ENCODE measurements at regions not wholly inside any gene's neighbourhood (a gene's known extent, or its start where the extent isn't known, plus 50 kb on each side); places are given as distances from the start of the nearest gene placed in this dataset.

DNA sequence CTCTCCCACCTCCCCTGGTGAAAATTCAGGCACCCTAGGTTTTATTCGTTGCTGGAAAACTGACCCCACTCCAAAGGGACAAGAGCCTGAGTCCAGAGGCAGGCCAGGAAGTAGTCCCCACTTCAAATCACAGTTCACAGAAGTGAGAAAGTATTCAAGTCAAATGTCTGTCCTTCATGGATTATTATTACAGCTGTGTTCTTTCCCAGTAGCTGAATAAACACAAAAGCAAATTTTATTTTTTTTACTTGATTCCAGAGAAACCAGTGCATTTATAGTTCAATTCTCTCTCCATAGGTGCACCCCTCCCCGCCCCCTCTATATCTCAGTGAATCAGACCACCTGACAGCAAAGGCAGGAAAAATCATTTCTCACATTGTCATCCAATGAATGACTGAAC is 113.8 kb upstream of the COL1A2 start:
- Histone ChIP-seq H3K4me2 (ENCODE audit: insufficient read depth in 1 of 2, low read depth in 2 of 2, low read length in 2 of 2) (no peak overlapping the region), H3K79me1 (ENCODE audit: low read depth, low read length) (no peaks in the 10 kb centered on the region), H4K91ac (replicated peaks; ENCODE audit: insufficient read length, low read length) (no peak overlapping the region), H3K27me3 (replicated peaks in 1 of 4; ENCODE audit: control insufficient read depth in 3 of 4, extremely low read depth in 1 of 4, insufficient read depth in 3 of 4, low read length in 3 of 4) (no peaks in the 10 kb centered on the region), H3K23ac (ENCODE audit: insufficient read length) (no peak overlapping the region), H4K8ac (ENCODE audit: extremely low read depth, insufficient read depth, low read length) (no peak overlapping the region), H3K4me3 (ENCODE audit: extremely low read depth in 1 of 4, insufficient read depth in 2 of 4, low read depth in 3 of 4, low read length in 4 of 4) (no peak overlapping the region), H4K20me1 (replicated peaks in 1 of 2; ENCODE audit: control insufficient read depth in 1 of 2, insufficient read depth in 2 of 2, low read length in 2 of 2) (no peaks in the 10 kb centered on the region), H2AFZ (ENCODE audit: low read length) (no peak overlapping the region), H3K23me2 (ENCODE audit: low read depth, low read length) (no peaks in the 10 kb centered on the region), H4K5ac (ENCODE audit: insufficient read length, low read depth, low read length) (no peak overlapping the region), H2BK20ac (ENCODE audit: low read length) (no peak overlapping the region), H2AK5ac (ENCODE audit: low read depth, low read length) (no peak overlapping the region), H3K36me3 (ENCODE audit: control insufficient read depth in 2 of 4, insufficient read depth in 4 of 4, low read length in 3 of 4) (no peaks in the 10 kb centered on the region), H2BK15ac (ENCODE audit: low read length) (no peak overlapping the region), H2BK120ac (replicated peaks; ENCODE audit: low read depth, low read length) (no peak overlapping the region), H3K9ac (replicated peaks in 1 of 4; ENCODE audit: extremely low read depth in 1 of 4, low read depth in 3 of 4, low read length in 3 of 4) (no peak overlapping the region), H3K14ac (ENCODE audit: insufficient read length) (no peak overlapping the region), H2BK12ac (ENCODE audit: low read depth, low read length) (no peak overlapping the region), H3K18ac (ENCODE audit: extremely low read depth, low read length) (no peak overlapping the region), H3K56ac (replicated peaks; ENCODE audit: insufficient read length, low read depth, low read length) (no peak overlapping the region), H3K79me2 (ENCODE audit: control insufficient read depth in 1 of 2, insufficient read depth in 2 of 2, low read length in 2 of 2) (no peaks in the 10 kb centered on the region), H3K4me1 (replicated peaks in 1 of 4; ENCODE audit: control insufficient read depth in 3 of 4, insufficient read depth in 4 of 4, low read length in 3 of 4) (no peaks in the 10 kb centered on the region), H2BK5ac (ENCODE audit: low read depth, low read length) (no peak overlapping the region), H3K27ac (ENCODE audit: low read depth, low read length) (no peak overlapping the region), H3K4ac (replicated peaks; ENCODE audit: insufficient read length, low read depth, low read length) (no peak overlapping the region), H3K9me3 (ENCODE audit: insufficient read depth in 2 of 2, low read depth in 1 of 2, low read length in 1 of 2) (no peaks in the 10 kb centered on the region)
- POLR2A ChIA-PET (ENCODE audit: partially characterized antibody), result no interaction called here
- DNase-seq (ENCODE audit: low read depth in 1 of 2, low spot score in 2 of 2) (no peak), FAIRE-seq (no peak)
- CTCF ChIA-PET (ENCODE audit: partially characterized antibody), result interaction anchor here (1.1 to 1.9 kb wide), 3 partner anchors 8 to 155 kb away, joined by 3 to 8 read pairs (median 6); no protein-coding TSS in a partner anchor
- WGBS, 2 experiments (ENCODE audit: extremely low coverage in 1 of 2, insufficient coverage in 1 of 2, insufficient read length in 1 of 2, insufficient replicate concordance in 2 of 2, low coverage in 1 of 2, low lambda C conversion rate in 2 of 2, missing lambda C conversion rate in 1 of 2), result 81% methylated on average over 2 of the region's 2 CpGs; no CpG with 5 or more reads in 1 of the 2 experiments
- no peak for TF ChIP-seq TCF12 (IDR thresholded peaks at IDR 0.05; ENCODE audit: low read depth, low read length)
- TF ChIP-seq CTBP2 (IDR thresholded peaks at IDR 0.05; ENCODE audit: borderline replicate concordance, insufficient read depth, insufficient read length, low read length), result no peak
- no peak for TF ChIP-seq NANOG (IDR thresholded peaks at IDR 0.05; ENCODE audit: insufficient read depth, low read depth, low read length, poor library complexity, severe bottlenecking)
- no peak for TF ChIP-seq CHD1 (IDR thresholded peaks at IDR 0.05; ENCODE audit: low read depth, low read length)
- no peak for TF ChIP-seq POU5F1 (IDR thresholded peaks at IDR 0.05; ENCODE audit: low read depth, low read length)
- TF ChIP-seq EP300 (IDR thresholded peaks at IDR 0.05; ENCODE audit: borderline replicate concordance in 1 of 2, low read depth in 2 of 2, low read length in 2 of 2), result no peak
- TF ChIP-seq SRF (IDR thresholded peaks at IDR 0.05; ENCODE audit: low read depth, low read length), result no peak
- TF ChIP-seq HDAC2 (IDR thresholded peaks at IDR 0.05; ENCODE audit: borderline replicate concordance in 1 of 2, low read depth in 2 of 2, low read length in 2 of 2), result no peak
- TF ChIP-seq CEBPB (IDR thresholded peaks at IDR 0.05; ENCODE audit: low read depth, low read length), result no peak
- TF ChIP-seq SIX5 (IDR thresholded peaks at IDR 0.05; ENCODE audit: low read depth, low read length), result no peak
- TF ChIP-seq, protein P1, sequence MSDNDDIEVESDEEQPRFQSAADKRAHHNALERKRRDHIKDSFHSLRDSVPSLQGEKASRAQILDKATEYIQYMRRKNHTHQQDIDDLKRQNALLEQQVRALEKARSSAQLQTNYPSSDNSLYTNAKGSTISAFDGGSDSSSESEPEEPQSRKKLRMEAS (IDR thresholded peaks at IDR 0.05), result no peak
- TF ChIP-seq EGR1 (IDR thresholded peaks at IDR 0.05; ENCODE audit: borderline replicate concordance, low read depth, low read length), result no peak
- no peak for TF ChIP-seq GTF2F1 (IDR thresholded peaks at IDR 0.05; ENCODE audit: borderline replicate concordance, low read depth, low read length)
- TF ChIP-seq RBBP5 (IDR thresholded peaks at IDR 0.05; ENCODE audit: borderline replicate concordance, low read depth, low read length), result no peak
- TF ChIP-seq ZNF274 (IDR thresholded peaks at IDR 0.05; ENCODE audit: borderline replicate concordance, extremely low read depth, low read length), result no peak

Data from H1 (cell line).